PC-9 (cell line): ENCODE measurements at regions not wholly inside any gene's neighbourhood (a gene's known extent, or its start where the extent isn't known, plus 50 kb on each side); places are given as distances from the start of the nearest gene placed in this dataset.

ENCODE experiments used
- EZH2 ChIP-seq: fragments of 200-600 bp; sonication (generic); IDR thresholded peaks from 2 replicates; pipeline ENCODE4 v1.8.0; 2017; ENCODE audit warnings: antibody characterized with exemption, low read depth
- TF ChIP-seq, protein P1 (sequence below): fragments of 200-600 bp; sonication (generic); conservative IDR thresholded peaks from 2 replicates; pipeline ENCODE4 v1.6.1; 2017; ENCODE audit warnings: mixed run types, antibody characterized with exemption, mild to moderate bottlenecking, moderate library complexity

DNA sequence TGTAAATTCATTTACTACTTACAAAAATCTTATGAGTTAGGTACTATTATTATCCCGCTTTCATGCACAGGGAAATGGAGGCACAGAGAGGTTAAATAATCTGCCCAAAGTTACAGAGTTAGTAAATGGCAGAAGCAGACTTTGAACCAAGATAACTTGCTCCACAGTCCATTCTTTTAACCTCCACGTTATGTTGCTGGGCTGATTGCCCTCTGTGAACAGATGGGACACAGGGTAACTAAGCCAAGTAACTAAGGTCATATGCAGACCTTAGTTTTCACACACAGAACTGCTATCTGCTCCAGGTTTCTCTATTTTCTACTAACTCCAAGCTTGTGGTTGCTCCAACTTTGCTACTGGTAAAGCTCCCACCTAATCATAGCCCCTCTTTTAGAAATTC is 147.1 kb upstream of the IFNG-AS1 start:
- TF ChIP-seq, protein P1, sequence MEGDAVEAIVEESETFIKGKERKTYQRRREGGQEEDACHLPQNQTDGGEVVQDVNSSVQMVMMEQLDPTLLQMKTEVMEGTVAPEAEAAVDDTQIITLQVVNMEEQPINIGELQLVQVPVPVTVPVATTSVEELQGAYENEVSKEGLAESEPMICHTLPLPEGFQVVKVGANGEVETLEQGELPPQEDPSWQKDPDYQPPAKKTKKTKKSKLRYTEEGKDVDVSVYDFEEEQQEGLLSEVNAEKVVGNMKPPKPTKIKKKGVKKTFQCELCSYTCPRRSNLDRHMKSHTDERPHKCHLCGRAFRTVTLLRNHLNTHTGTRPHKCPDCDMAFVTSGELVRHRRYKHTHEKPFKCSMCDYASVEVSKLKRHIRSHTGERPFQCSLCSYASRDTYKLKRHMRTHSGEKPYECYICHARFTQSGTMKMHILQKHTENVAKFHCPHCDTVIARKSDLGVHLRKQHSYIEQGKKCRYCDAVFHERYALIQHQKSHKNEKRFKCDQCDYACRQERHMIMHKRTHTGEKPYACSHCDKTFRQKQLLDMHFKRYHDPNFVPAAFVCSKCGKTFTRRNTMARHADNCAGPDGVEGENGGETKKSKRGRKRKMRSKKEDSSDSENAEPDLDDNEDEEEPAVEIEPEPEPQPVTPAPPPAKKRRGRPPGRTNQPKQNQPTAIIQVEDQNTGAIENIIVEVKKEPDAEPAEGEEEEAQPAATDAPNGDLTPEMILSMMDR, result no peak
- no peak for TF ChIP-seq EZH2
